Endothelial cell (in vitro differentiated cells): ENCODE measurements at regions not wholly inside any gene's neighbourhood (a gene's known extent, or its start where the extent isn't known, plus 50 kb on each side); places are given as distances from the start of the nearest gene placed in this dataset.
"Not testable (repeated sequence)": the region's sequence is repeated elsewhere in the genome, so short reads cannot be mapped to it uniquely, and the experiment has no call there.

Experiments used
- DNase-seq: peaks from one replicate; pipeline ENCODE4 v3.0.0; 2021; ENCODE audit warnings: low spot score
- H3K27ac Mint-ChIP-seq: one replicate; pipeline ENCODE4 v1.8.0; 2021; ENCODE audit warnings: mixed read lengths, inconsistent platforms; ENCODE audit not compliant: unreplicated experiment
- H3K27me3 Mint-ChIP-seq: one replicate; pipeline ENCODE4 v1.8.0; 2021; ENCODE audit warnings: mild to moderate bottlenecking, moderate library complexity, mixed read lengths, inconsistent platforms; ENCODE audit not compliant: unreplicated experiment
- H3K36me3 Mint-ChIP-seq: one replicate; pipeline ENCODE4 v1.8.0; 2021; ENCODE audit warnings: mild to moderate bottlenecking, low read depth, mixed read lengths, inconsistent platforms; ENCODE audit not compliant: unreplicated experiment
- H3K4me1 Mint-ChIP-seq: one replicate; pipeline ENCODE4 v1.8.0; 2021; ENCODE audit warnings: mild to moderate bottlenecking, mixed read lengths, inconsistent platforms; ENCODE audit not compliant: unreplicated experiment
- H3K4me3 Mint-ChIP-seq: one replicate; pipeline ENCODE4 v1.8.0; 2021; ENCODE audit warnings: mild to moderate bottlenecking, mixed read lengths, inconsistent platforms; ENCODE audit not compliant: unreplicated experiment
- H3K9me3 Mint-ChIP-seq: one replicate; pipeline ENCODE4 v1.8.0; 2021; ENCODE audit warnings: mixed read lengths, inconsistent platforms; ENCODE audit not compliant: unreplicated experiment
- CTCF ChIP-seq: fragments of 200-600 bp; sonication (generic); IDR thresholded peaks from one replicate; pipeline ENCODE4 v1.5.0; 2021; ENCODE audit warnings: antibody characterized with exemption; ENCODE audit not compliant: unreplicated experiment

GRCh38 chr13:22814433-22814832 is 366.3 kb upstream of the SGCG start:
- not testable (repeated sequence) for H3K27me3 Mint-ChIP-seq, H3K4me3 Mint-ChIP-seq, DNase-seq, H3K36me3 Mint-ChIP-seq, H3K9me3 Mint-ChIP-seq
- Mint-ChIP-seq H3K27ac (peak overlapping the region; percentile 85), H3K4me1 (peaks cover 37% of the 10 kb centered on the region)

- Mint-ChIP-seq H3K4me1 (no peaks in the 10 kb centered on the region), H3K27ac (no peak overlapping the region), H3K4me3 (no peak overlapping the region), H3K27me3 (no peaks in the 10 kb centered on the region), H3K9me3 (no peaks in the 10 kb centered on the region), H3K36me3 (no peaks in the 10 kb centered on the region)
- DNase-seq, result no peak
- no peak for TF ChIP-seq CTCF
Observed at GRCh38 chr13:22821589-22821988, 359.2 kb upstream of the SGCG start.

GRCh38 chr13:22825186-22825585 is 355.6 kb upstream of the SGCG start:
- Mint-ChIP-seq H3K4me3 (no peak overlapping the region), H3K4me1 (no peaks in the 10 kb centered on the region), H3K9me3 (no peaks in the 10 kb centered on the region), H3K27me3 (no peaks in the 10 kb centered on the region), H3K27ac (no peak overlapping the region), H3K36me3 (no peaks in the 10 kb centered on the region)
- no peak for DNase-seq
- no peak for TF ChIP-seq CTCF

GRCh38 chr13:22828081-22828480 is 352.7 kb upstream of the SGCG start:
- H3K4me3 Mint-ChIP-seq, result no peak overlapping the region
- H3K4me1 Mint-ChIP-seq, result no peaks in the 10 kb centered on the region
- no peaks in the 10 kb centered on the region for H3K36me3 Mint-ChIP-seq
- no peak for DNase-seq
- H3K27me3 Mint-ChIP-seq, result no peaks in the 10 kb centered on the region
- no peaks in the 10 kb centered on the region for H3K9me3 Mint-ChIP-seq
- no peak for TF ChIP-seq CTCF
- no peak overlapping the region for H3K27ac Mint-ChIP-seq

- Mint-ChIP-seq H3K27ac (no peak overlapping the region), H3K36me3 (no peaks in the 10 kb centered on the region), H3K9me3 (no peaks in the 10 kb centered on the region), H3K4me3 (no peak overlapping the region), H3K27me3 (no peaks in the 10 kb centered on the region), H3K4me1 (no peaks in the 10 kb centered on the region)
- TF ChIP-seq CTCF, result no peak
- DNase-seq, result no peak
Observed at GRCh38 chr13:22836475-22836874, 344.3 kb upstream of the SGCG start.
